GM23248 (cell line): ENCODE measurements at regions not wholly inside any gene's neighbourhood (a gene's known extent, or its start where the extent isn't known, plus 50 kb on each side); places are given as distances from the start of the nearest gene placed in this dataset.
A peak's percentile ranks its signal among the peaks of the same experiment; 100 is the strongest.

ENCODE experiments used
- DNase-seq: peaks from one replicate; pipeline ENCODE4 v3.0.0-alpha.2; 2015
- H2AFZ ChIP-seq: fragments of 200-600 bp; sonication (generic); 2 replicates; pipeline ENCODE4 v1.6.1; 2016; ENCODE audit warnings: antibody characterized with exemption
- H3F3A ChIP-seq: fragments of 200-600 bp; sonication (generic); 2 replicates; pipeline ENCODE4 v1.6.1; 2016; ENCODE audit warnings: mild to moderate bottlenecking, antibody characterized with exemption, mixed run types; ENCODE audit not compliant: insufficient read depth
- H3K27ac ChIP-seq: fragments of 200-600 bp; sonication (generic); 2 replicates; pipeline ENCODE4 v1.5.1; 2016; ENCODE audit warnings: mild to moderate bottlenecking
- H3K27me3 ChIP-seq: fragments of 200-600 bp; sonication (generic); replicated peaks from 2 replicates; pipeline ENCODE4 v1.6.1; 2016; ENCODE audit warnings: mild to moderate bottlenecking; ENCODE audit not compliant: insufficient read depth
- H3K36me3 ChIP-seq: fragments of 200-600 bp; sonication (generic); 2 replicates; pipeline ENCODE4 v1.6.1; 2016; ENCODE audit warnings: low read depth, mild to moderate bottlenecking
- H3K4me1 ChIP-seq: fragments of 200-600 bp; sonication (generic); 2 replicates; pipeline ENCODE4 v1.6.1; 2016; ENCODE audit warnings: mild to moderate bottlenecking; ENCODE audit not compliant: insufficient read depth
- H3K4me2 ChIP-seq: fragments of 200-600 bp; sonication (generic); one replicate; pipeline ENCODE4 v1.6.1; 2016; ENCODE audit warnings: mild to moderate bottlenecking; ENCODE audit not compliant: unreplicated experiment
- H3K4me3 ChIP-seq: fragments of 200-600 bp; sonication (generic); 2 replicates; pipeline ENCODE4 v1.5.1; 2016; ENCODE audit warnings: mild to moderate bottlenecking
- H3K79me2 ChIP-seq: fragments of 200-600 bp; sonication (generic); 2 replicates; pipeline ENCODE4 v1.6.1; 2016; ENCODE audit warnings: mild to moderate bottlenecking; ENCODE audit not compliant: insufficient read depth
- H3K9ac ChIP-seq: fragments of 200-600 bp; sonication (generic); 2 replicates; pipeline ENCODE4 v1.6.1; 2016; ENCODE audit warnings: mild to moderate bottlenecking
- H3K9me2 ChIP-seq: fragments of 200-600 bp; sonication (generic); 2 replicates; pipeline ENCODE4 v1.6.1; 2016; ENCODE audit warnings: mixed run types, mild to moderate bottlenecking, moderate library complexity; ENCODE audit not compliant: insufficient read depth
- H3K9me3 ChIP-seq: fragments of 200-600 bp; sonication (generic); one replicate; pipeline ENCODE4 v1.6.1; 2017; ENCODE audit warnings: low read depth
- H4K20me1 ChIP-seq: fragments of 200-600 bp; sonication (generic); 2 replicates; pipeline ENCODE4 v1.6.0; 2016; ENCODE audit not compliant: insufficient read depth
- EZH2 ChIP-seq: fragments of 200-600 bp; sonication (generic); IDR thresholded peaks from 2 replicates; pipeline ENCODE4 v1.6.1; 2018; ENCODE audit warnings: antibody characterized with exemption, mild to moderate bottlenecking; ENCODE audit not compliant: insufficient read depth, poor library complexity, severe bottlenecking
- EZH2phosphoT487 ChIP-seq: fragments of 200-600 bp; sonication (generic); IDR thresholded peaks from 2 replicates; pipeline ENCODE4 v1.6.1; 2018; ENCODE audit warnings: antibody characterized with exemption, moderate library complexity, mild to moderate bottlenecking, low read depth; ENCODE audit not compliant: insufficient read depth
- WGBS, 2 experiments: methylation state at CpG; one replicate each; pipeline ENCODE4 v1.1.6; 2015 to 2017; ENCODE audit warnings: low lambda C conversion rate in 2 of 2, low coverage in 1 of 2; ENCODE audit errors: missing lambda C conversion rate in 2 of 2; 5-methylcytosine and 5-hydroxymethylcytosine counted together
- in situ Hi-C: fragments of 300-500 bp; cut with MboI; formaldehyde crosslinking; loops from 2 replicates; pipeline ENCODE4 v1.15.0; 2020

DNA sequence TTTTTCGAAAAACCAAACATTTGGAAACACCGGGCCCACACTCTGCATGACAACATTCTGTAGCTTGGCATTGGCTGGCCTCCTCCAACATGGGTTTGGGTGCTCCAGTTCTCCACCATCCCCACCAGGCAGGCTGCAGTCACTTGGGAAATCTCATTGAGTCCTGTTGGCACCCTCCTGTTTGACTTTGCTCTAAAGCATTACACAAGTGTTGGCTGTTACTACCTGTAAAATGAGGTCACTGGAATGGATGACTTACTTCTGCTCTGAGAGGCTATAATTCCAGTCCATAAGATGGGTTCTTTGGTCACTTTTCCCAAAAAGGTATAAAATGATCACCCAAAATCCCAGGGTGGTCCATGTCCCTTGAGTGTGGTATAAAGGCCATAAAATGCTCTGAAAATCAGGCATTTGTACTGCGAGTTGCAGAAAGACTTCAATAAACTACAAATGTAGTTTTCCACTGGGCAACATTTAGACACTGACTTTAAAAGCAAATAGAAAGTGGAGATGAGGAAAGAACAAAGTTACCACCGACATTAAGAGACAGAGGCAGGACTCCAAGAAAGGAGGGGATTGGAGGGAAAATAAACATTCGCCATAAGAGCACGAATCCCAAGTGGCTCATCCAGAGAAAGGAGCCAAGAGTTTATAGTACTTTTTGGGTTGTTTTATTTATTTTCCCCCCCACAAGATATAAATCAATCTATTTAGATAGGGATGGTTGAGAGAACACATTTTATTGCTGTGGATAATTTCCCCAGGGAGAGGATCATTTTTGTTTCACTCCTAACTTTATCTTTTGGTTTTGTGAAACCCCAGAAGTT lies 295.1 kb downstream of the TLE1 start:
- no peaks in the 10 kb centered on the region for H3K27me3 ChIP-seq
- H3K9me3 ChIP-seq = no peaks in the 10 kb centered on the region
- H2AFZ ChIP-seq = no peak overlapping the region
- H3K4me2 ChIP-seq = no peak overlapping the region
- DNase-seq = no peak
- H3K4me3 ChIP-seq = no peak overlapping the region
- H4K20me1 ChIP-seq = no peaks in the 10 kb centered on the region
- no peak overlapping the region for H3K9ac ChIP-seq
- H3K27ac ChIP-seq = no peak overlapping the region
- peaks cover 10% of the 10 kb centered on the region for H3K4me1 ChIP-seq
- WGBS, 2 experiments = 39 to 46% methylated on average over 6 of the region's 6 CpGs
- in situ Hi-C loops = no loop called here
- H3K79me2 ChIP-seq = no peaks in the 10 kb centered on the region
- no peaks in the 10 kb centered on the region for H3K36me3 ChIP-seq
- H3F3A ChIP-seq = peaks cover 9% of the 10 kb centered on the region; the same call in 1 of the 2 replicates
- no peaks in the 10 kb centered on the region for H3K9me2 ChIP-seq
- no peak for TF ChIP-seq EZH2
- no peak for TF ChIP-seq EZH2phosphoT487

DNA sequence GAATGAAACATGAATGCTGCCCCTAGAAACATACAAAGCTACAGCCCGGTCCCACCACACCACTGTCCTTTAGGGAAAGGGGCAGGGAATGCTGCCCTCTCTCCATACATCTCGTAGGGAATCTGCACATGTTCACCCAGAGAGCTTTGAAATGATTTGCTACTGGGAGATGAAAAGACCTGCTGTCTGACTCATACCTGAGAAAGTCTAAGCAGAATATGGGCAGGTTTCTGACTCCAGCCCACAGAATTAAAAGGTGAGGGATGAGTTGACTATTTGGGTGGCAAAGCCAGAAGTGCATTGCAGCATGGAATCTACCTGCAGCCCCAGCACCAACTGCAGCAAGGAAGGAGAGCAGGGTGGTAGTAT lies 297.9 kb downstream of the TLE1 start:
- peaks cover 16% of the 10 kb centered on the region; the same call in 1 of the 2 replicates for H3F3A ChIP-seq
- no peak overlapping the region for H3K9ac ChIP-seq
- no peaks in the 10 kb centered on the region for H3K79me2 ChIP-seq
- H3K4me1 ChIP-seq = peaks cover 18% of the 10 kb centered on the region
- TF ChIP-seq EZH2phosphoT487 (no peak), EZH2 (no peak)
- WGBS, 2 experiments = 95 to 97% methylated on average over 2 of the region's 2 CpGs
- in situ Hi-C loops = no loop called here
- no peak overlapping the region for H2AFZ ChIP-seq
- H3K9me2 ChIP-seq = no peaks in the 10 kb centered on the region
- H3K4me3 ChIP-seq = no peak overlapping the region
- no peak overlapping the region for H3K27ac ChIP-seq
- no peaks in the 10 kb centered on the region for H3K27me3 ChIP-seq
- no peak for DNase-seq
- H3K36me3 ChIP-seq = no peaks in the 10 kb centered on the region
- no peak overlapping the region for H3K4me2 ChIP-seq
- no peaks in the 10 kb centered on the region for H4K20me1 ChIP-seq
- no peaks in the 10 kb centered on the region for H3K9me3 ChIP-seq

DNA sequence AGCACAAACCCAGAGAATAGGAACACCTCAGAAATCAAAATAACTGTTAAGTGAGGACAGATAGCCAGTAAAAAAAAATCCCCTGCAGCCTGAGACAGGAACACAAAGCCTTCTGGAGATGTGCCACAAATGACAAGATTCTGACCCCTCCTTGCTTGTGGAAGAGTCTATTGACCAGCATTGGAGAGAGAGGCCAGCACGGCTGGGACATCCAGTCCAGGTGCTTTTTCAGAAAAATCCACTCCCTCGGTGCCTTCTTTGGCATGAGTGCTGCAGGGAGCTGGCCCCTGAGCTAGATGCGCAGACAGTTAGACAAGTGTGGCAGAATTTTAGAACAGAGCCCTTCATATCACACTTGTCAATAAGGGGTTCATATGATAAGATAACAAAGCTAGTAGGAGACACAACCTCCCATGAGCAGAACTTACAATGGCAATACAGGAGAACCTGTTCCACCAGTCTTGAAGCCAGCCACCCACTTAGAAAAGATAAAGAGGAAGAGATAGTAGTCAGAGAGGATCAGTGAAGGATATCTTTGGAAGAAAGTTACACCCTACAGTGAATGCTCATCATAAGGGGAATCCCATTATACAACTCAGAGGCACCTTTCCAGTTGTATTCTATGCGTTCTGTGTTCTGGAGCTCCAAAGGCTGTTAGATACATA lies 298.4 kb downstream of the TLE1 start:
- Histone ChIP-seq H3K27ac (no peak overlapping the region), H3F3A (peaks cover 16% of the 10 kb centered on the region; the same call in 1 of the 2 replicates), H3K4me2 (no peak overlapping the region), H2AFZ (no peak overlapping the region), H3K4me1 (peaks cover 18% of the 10 kb centered on the region), H3K4me3 (no peak overlapping the region), H3K9me3 (no peaks in the 10 kb centered on the region), H3K79me2 (no peaks in the 10 kb centered on the region), H3K9me2 (no peaks in the 10 kb centered on the region), H3K36me3 (no peaks in the 10 kb centered on the region), H4K20me1 (no peaks in the 10 kb centered on the region), H3K27me3 (no peaks in the 10 kb centered on the region), H3K9ac (no peak overlapping the region)
- DNase-seq = no peak
- in situ Hi-C loops = no loop called here
- WGBS, 2 experiments = 95% methylated on average over 4 of the region's 4 CpGs
- no peak for TF ChIP-seq EZH2
- TF ChIP-seq EZH2phosphoT487 = no peak

DNA sequence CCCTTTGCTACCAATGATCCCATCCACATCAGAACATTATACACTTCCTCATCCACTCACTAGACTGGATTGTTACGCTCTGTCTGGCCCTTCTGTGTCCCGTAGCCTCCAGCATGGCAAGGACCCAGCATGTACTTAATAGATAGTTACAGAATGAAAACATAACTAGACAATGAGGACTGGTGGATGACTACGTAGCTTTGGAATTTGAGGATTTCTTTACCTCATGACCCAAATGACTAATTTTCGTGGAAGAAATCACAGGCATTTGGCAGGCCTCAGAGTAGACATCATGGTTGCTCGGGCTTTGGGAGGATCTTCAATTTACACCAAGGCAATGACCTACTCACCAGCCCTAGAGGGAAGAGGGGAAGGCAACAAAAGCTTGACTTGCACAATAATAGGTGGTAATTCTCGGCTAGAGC lies 299.8 kb downstream of the TLE1 start:
- Histone ChIP-seq H3K27ac (peak overlapping the region; percentile 45), H3K27me3 (no peaks in the 10 kb centered on the region), H3K9me3 (no peaks in the 10 kb centered on the region), H4K20me1 (no peaks in the 10 kb centered on the region), H3K9me2 (no peaks in the 10 kb centered on the region), H3K79me2 (no peaks in the 10 kb centered on the region), H3K4me1 (peaks cover 18% of the 10 kb centered on the region), H3K9ac (no peak overlapping the region), H3K4me2 (peak overlapping the region; percentile 40), H3K36me3 (no peaks in the 10 kb centered on the region), H2AFZ (peak overlapping the region; percentile 29; the same call in 1 of the 2 replicates), H3K4me3 (no peak overlapping the region), H3F3A (peaks cover 16% of the 10 kb centered on the region; the same call in 1 of the 2 replicates)
- WGBS, 2 experiments = 1% methylated on average over 6 of the region's 6 CpGs
- TF ChIP-seq EZH2 (no peak), EZH2phosphoT487 (no peak)
- DNase-seq = peak; percentile 98
- in situ Hi-C loops = no loop called here
